CD14-positive monocyte (primary cell): ENCODE measurements at regions not wholly inside any gene's neighbourhood (a gene's known extent, or its start where the extent isn't known, plus 50 kb on each side); places are given as distances from the start of the nearest gene placed in this dataset.

Source experiments
- DNase-seq, 3 donors: peaks; one replicate each; pipeline ENCODE4 v3.0.0-alpha.2; 2011 to 2022
- H2AFZ ChIP-seq: 2 replicates; pipeline ENCODE4 v1.6.0; 2012; ENCODE audit warnings: mild to moderate bottlenecking, low read depth, low read length, inconsistent platforms; ENCODE audit not compliant: insufficient read depth, poor library complexity, severe bottlenecking
- H3K27ac ChIP-seq, 2 donors: 1 replicate in 1 of 2; 2 replicates in 1 of 2; pipeline ENCODE4 v1.5.1; 2012 to 2013; ENCODE audit warnings: low read length in 2 of 2, control low read depth in 1 of 2, inconsistent platforms in 1 of 2, low read depth in 1 of 2, mild to moderate bottlenecking in 1 of 2
- H3K27me3 ChIP-seq, 2 donors: one replicate each; pipeline versions ENCODE4 v1.6.0 to v1.6.1; 2011 to 2013; ENCODE audit warnings: low read length in 2 of 2; ENCODE audit not compliant: control insufficient read depth in 2 of 2, insufficient read depth in 2 of 2
- H3K36me3 ChIP-seq, 2 donors: replicated peaks in 1 of 2; 1 replicate in 1 of 2; 2 replicates in 1 of 2; pipeline versions ENCODE4 v1.5.1 to v1.6.1; 2012 to 2013; ENCODE audit warnings: low read length in 2 of 2, control low read depth in 1 of 2, inconsistent platforms in 1 of 2, mild to moderate bottlenecking in 1 of 2; ENCODE audit not compliant: insufficient read depth in 2 of 2, control insufficient read depth in 1 of 2
- H3K4me1 ChIP-seq, 2 donors: 1 replicate in 1 of 2; 2 replicates in 1 of 2; pipeline versions ENCODE4 v1.5.1 to v1.6.1; 2012 to 2013; ENCODE audit warnings: low read length in 2 of 2, control low read depth in 1 of 2, inconsistent platforms in 1 of 2, mild to moderate bottlenecking in 1 of 2, moderate library complexity in 1 of 2; ENCODE audit not compliant: insufficient read depth in 2 of 2, control insufficient read depth in 1 of 2
- H3K4me2 ChIP-seq: replicated peaks from 2 replicates; pipeline ENCODE3; 2012; ENCODE audit warnings: low read length, moderate library complexity, mild to moderate bottlenecking; ENCODE audit not compliant: poor library complexity, severe bottlenecking; ENCODE audit errors: extremely low read depth
- H3K4me3 ChIP-seq, 3 experiments: fragments of 200-600 bp in 1 of 3; sonication (generic) in 1 of 3; replicated peaks in 1 of 3; 1 replicate in 2 of 3; 2 replicates in 1 of 3; pipeline ENCODE4 v1.5.1; 2011 to 2013; ENCODE audit warnings: low read length in 3 of 3, mild to moderate bottlenecking in 3 of 3, control low read depth in 2 of 3, low read depth in 2 of 3, inconsistent platforms in 1 of 3, moderate library complexity in 1 of 3
- H3K79me2 ChIP-seq: 2 replicates; pipeline ENCODE4 v1.6.0; 2012; ENCODE audit warnings: mild to moderate bottlenecking, control low read depth, inconsistent platforms, low read length, moderate library complexity; ENCODE audit not compliant: insufficient read depth
- H3K9ac ChIP-seq: 2 replicates; pipeline ENCODE4 v1.6.0; 2017; ENCODE audit warnings: low read length, mild to moderate bottlenecking; ENCODE audit not compliant: insufficient read depth, poor library complexity, severe bottlenecking
- H3K9me3 ChIP-seq, 2 donors: replicated peaks in 1 of 2; 1 replicate in 1 of 2; 2 replicates in 1 of 2; pipeline versions ENCODE4 v1.5.1 to v1.6.1; 2012 to 2013; ENCODE audit warnings: low read length in 2 of 2, control low read depth in 1 of 2; ENCODE audit not compliant: control insufficient read depth in 1 of 2, insufficient read depth in 1 of 2
- H4K20me1 ChIP-seq: 2 replicates; pipeline ENCODE4 v1.6.0; 2012; ENCODE audit warnings: mild to moderate bottlenecking, low read length, control low read depth, moderate library complexity; ENCODE audit not compliant: insufficient read depth
- H3K27ac Mint-ChIP-seq, 7 donors: one replicate each; pipeline ENCODE4 v1.8.0; 2020; ENCODE audit warnings: mild to moderate bottlenecking in 7 of 7, mixed read lengths in 7 of 7, moderate library complexity in 6 of 7, inconsistent platforms in 2 of 7
- H3K27me3 Mint-ChIP-seq, 3 donors: one replicate each; pipeline ENCODE4 v1.8.0; 2021 to 2022; ENCODE audit warnings: low read depth in 3 of 3, mild to moderate bottlenecking in 3 of 3, mixed read lengths in 3 of 3, moderate library complexity in 3 of 3, inconsistent platforms in 1 of 3
- H3K36me3 Mint-ChIP-seq, 2 donors: one replicate each; pipeline ENCODE4 v1.8.0; 2020; ENCODE audit warnings: mixed read lengths in 2 of 2, inconsistent platforms in 1 of 2, mild to moderate bottlenecking in 1 of 2
- H3K4me1 Mint-ChIP-seq: one replicate; pipeline ENCODE4 v1.8.0; 2020; ENCODE audit warnings: mild to moderate bottlenecking, mixed read lengths
- H3K4me3 Mint-ChIP-seq, 2 donors: one replicate each; pipeline ENCODE4 v1.8.0; 2020; ENCODE audit warnings: mild to moderate bottlenecking in 2 of 2, mixed read lengths in 2 of 2, moderate library complexity in 1 of 2
- H3K9me3 Mint-ChIP-seq, 7 donors: one replicate each; pipeline ENCODE4 v1.8.0; 2020 to 2022; ENCODE audit warnings: mixed read lengths in 7 of 7, mild to moderate bottlenecking in 6 of 7, moderate library complexity in 6 of 7, inconsistent platforms in 2 of 7
- CTCF ChIP-seq: fragments of 200-600 bp; IDR thresholded peaks from one replicate; pipeline ENCODE4 v1.8.0; 2022; ENCODE audit warnings: antibody characterized with exemption, mild to moderate bottlenecking
- WGBS: methylation state at CpG from one replicate; pipeline ENCODE4 v1.1.5; 2013; ENCODE audit warnings: missing lambda C conversion rate; ENCODE audit not compliant: insufficient coverage; 5-methylcytosine and 5-hydroxymethylcytosine counted together
- intact Hi-C, 2 donors: fragments of 100-400 bp; cut with micrococcal nuclease; formaldehyde crosslinking; loops; one replicate each; pipeline versions ENCODE4 v1.15.0 to v1.15.1; 2023

GRCh38 chr17:5892921-5893675, 177.1 kb upstream of the WSCD1 start:
- no peaks in the 10 kb centered on the region for H3K79me2 ChIP-seq
- H3K27me3 Mint-ChIP-seq, result peaks cover 0 to 10% (median 6%) of the 10 kb centered on the region in 3 donors
- H3K36me3 Mint-ChIP-seq, result no peaks in the 10 kb centered on the region
- peaks cover 1 to 9% (median 3%) of the 10 kb centered on the region in 7 donors for H3K9me3 Mint-ChIP-seq
- no peaks in the 10 kb centered on the region for H4K20me1 ChIP-seq
- H3K4me3 ChIP-seq, result no peak overlapping the region
- no peak for DNase-seq
- H2AFZ ChIP-seq, result no peak overlapping the region
- 100% methylated on average over 1 of the region's 3 CpGs for WGBS
- intact Hi-C loops, result no loop called here
- H3K4me2 ChIP-seq, result no peak overlapping the region
- H3K4me1 ChIP-seq, result no peaks in the 10 kb centered on the region
- no peaks in the 10 kb centered on the region for H3K27me3 ChIP-seq
- H3K27ac ChIP-seq, result no peak overlapping the region
- no peaks in the 10 kb centered on the region for H3K4me1 Mint-ChIP-seq
- H3K9me3 ChIP-seq, result no peaks in the 10 kb centered on the region
- no peaks in the 10 kb centered on the region for H3K36me3 ChIP-seq
- H3K9ac ChIP-seq, result no peak overlapping the region
- H3K4me3 Mint-ChIP-seq, result no peak overlapping the region
- no peak overlapping the region for H3K27ac Mint-ChIP-seq
- TF ChIP-seq CTCF, result no peak

- no peaks in the 10 kb centered on the region for H3K36me3 ChIP-seq
- H3K79me2 ChIP-seq, result no peaks in the 10 kb centered on the region
- peaks cover 0 to 8% (median 3%) of the 10 kb centered on the region in 7 donors for H3K9me3 Mint-ChIP-seq
- H3K27me3 ChIP-seq, result no peaks in the 10 kb centered on the region
- H3K4me3 ChIP-seq, result no peak overlapping the region
- H3K9me3 ChIP-seq, result no peaks in the 10 kb centered on the region
- H3K36me3 Mint-ChIP-seq, result no peaks in the 10 kb centered on the region
- H3K9ac ChIP-seq, result no peak overlapping the region
- no peaks in the 10 kb centered on the region for H3K4me1 Mint-ChIP-seq
- no peak overlapping the region for H3K27ac ChIP-seq
- H3K4me1 ChIP-seq, result no peaks in the 10 kb centered on the region
- no peak overlapping the region for H3K4me2 ChIP-seq
- WGBS, result 60% methylated on average over 1 of the region's 5 CpGs
- peaks cover 2 to 10% (median 6%) of the 10 kb centered on the region in 3 donors for H3K27me3 Mint-ChIP-seq
- no peak overlapping the region for H2AFZ ChIP-seq
- no peak for TF ChIP-seq CTCF
- peak overlapping the region in 1 of 2 donors; percentile 44 for H3K4me3 Mint-ChIP-seq
- H3K27ac Mint-ChIP-seq, result no peak overlapping the region
- H4K20me1 ChIP-seq, result no peaks in the 10 kb centered on the region
- no peak for DNase-seq
- intact Hi-C loops, result no loop called here
These were observed 176.4 kb upstream of the WSCD1 start for GRCh38 chr17:5893741-5894140.
